CD4-positive, alpha-beta T cell treated with Interleukin-17A for 1 hour (primary cell): ENCODE measurements at regions not wholly inside any gene's neighbourhood (a gene's known extent, or its start where the extent isn't known, plus 50 kb on each side); places are given as distances from the start of the nearest gene placed in this dataset.
A peak's percentile ranks its signal among the peaks of the same experiment; 100 is the strongest.

Source experiments
- DNase-seq: peaks from one replicate; pipeline ENCODE4 v3.0.0-alpha.2; 2020

DNA sequence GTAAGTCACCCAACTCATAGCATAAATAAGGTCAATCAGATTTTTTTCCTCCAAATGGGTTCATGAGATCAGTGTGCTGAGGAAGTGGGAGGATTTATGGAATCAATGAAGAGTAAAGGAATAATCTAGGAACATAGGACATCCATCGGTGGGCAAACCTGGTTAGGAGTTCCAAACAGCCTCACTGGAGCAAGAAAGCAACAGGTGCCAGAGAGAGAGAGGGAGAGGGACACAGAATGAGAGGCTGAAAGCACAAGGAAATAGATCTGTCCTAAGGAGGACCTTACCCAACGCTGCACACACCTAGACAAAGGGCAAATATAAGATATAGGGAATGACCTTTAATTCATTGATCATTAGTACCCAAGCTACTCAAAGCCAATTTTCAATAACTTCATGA is 119.5 kb upstream of the ANKRD1 start:
- no peak for DNase-seq

GRCh38 chr10:91042069-91042468 is 121.2 kb upstream of the ANKRD1 start:
- no peak for DNase-seq

DNA sequence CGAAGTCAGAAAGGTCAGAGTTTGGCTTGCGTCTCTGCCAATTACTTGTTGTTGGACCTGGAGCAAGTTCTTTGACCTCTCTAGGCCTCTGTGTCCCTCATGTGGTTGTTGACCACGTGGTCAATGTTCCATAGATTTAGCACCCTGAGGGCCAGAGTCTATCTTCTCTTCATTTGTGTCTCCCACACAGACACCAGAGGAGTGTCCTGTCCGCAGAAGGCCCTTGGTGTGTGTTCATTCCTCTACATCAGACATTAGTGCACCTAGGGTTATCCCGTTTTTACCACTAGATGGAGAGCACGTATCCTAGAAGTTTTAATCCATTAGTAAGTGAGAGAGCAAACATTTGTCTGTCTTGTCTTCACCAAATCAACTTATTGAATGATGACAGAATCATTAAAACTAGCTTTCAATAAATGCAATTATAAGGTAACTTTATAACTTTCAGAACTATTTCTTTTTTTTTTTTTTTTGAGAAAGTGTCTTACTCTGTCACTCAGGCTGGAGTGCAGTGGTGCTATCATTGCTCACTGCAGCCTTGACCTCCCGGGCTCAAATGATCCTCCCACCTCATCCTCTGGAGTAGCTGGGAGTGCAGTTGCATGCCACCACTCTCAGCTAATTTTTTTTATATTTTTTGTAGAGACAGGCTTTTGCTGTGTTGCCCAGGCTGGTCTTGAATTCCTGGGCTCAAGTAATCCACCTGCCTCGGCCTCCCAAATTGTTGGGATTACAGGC is 122.5 kb upstream of the ANKRD1 start:
- DNase-seq, result peak; percentile 5

GRCh38 chr10:91046869-91047268 is 126.0 kb upstream of the ANKRD1 start:
- DNase-seq, result no peak

- no peak for DNase-seq
These were observed 127.5 kb upstream of the ANKRD1 start for GRCh38 chr10:91048380-91048779.

- no peak for DNase-seq
These were observed 128.6 kb upstream of the ANKRD1 start for GRCh38 chr10:91049296-91049987.

DNA sequence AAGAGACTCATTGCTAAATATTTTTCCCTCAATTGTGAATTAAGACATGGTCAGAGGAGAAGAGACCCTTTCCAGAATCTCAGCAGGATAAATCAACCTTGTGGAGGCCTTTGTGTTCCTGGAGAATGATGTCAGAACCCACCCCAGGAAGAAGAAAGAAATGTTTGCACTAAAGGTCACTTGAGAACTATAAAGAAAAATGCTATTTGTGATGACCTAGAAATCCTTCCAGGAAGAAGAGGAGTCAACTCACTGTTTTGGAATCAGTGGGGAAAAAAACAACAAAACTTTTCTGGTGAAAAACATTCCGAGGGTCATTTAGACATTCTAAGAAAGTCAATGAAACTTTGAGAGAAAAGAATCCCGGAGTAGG is 129.1 kb upstream of the ANKRD1 start:
- DNase-seq, result no peak

- DNase-seq, result no peak
These were observed 129.6 kb upstream of the ANKRD1 start for GRCh38 chr10:91050371-91051034.

DNA sequence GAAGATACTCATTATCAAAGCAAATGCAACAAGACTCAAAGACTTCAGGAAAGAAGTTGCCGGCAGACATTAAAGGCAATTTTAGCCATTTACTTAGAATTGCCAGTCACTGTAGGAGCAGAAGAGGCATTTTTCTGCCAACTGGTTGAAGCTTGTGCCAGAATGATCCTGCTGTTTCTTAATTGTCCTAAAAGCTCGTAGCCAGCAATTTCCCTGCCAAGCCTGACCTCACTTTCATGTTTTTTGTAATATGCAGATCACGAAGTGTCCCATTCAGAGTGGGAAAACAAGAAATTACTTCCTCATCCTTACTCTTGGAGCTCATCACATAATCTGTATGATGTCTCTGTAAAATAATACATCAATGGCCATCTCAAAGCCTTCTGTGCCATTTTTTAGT is 130.9 kb upstream of the ANKRD1 start:
- no peak for DNase-seq

GRCh38 chr10:91054325-91054724 is 133.4 kb upstream of the ANKRD1 start:
- no peak for DNase-seq

GRCh38 chr10:91061187-91061586 is 140.3 kb upstream of the ANKRD1 start:
- no peak for DNase-seq

DNA sequence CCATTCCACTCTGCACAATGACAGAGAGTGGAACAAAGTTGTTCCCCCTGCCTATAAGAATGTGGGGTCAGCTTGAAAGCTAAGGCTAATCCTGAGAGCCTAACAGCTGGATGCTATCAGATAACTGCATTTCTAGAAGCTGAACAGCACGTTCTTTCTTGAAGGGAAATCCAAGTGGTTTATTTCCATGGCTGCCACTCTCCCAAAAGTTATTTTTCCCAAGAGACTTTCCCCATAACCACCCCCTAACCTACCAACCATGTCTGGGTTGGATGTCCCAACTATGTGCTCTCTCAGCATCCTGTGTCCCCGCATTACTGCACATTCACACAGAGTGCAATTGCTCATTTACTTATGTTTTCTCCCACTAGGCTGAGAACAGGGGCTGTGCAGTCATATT is 140.7 kb upstream of the ANKRD1 start:
- no peak for DNase-seq

GRCh38 chr10:91062091-91062490 is 141.2 kb upstream of the ANKRD1 start:
- DNase-seq, result no peak

- no peak for DNase-seq
These were observed 148.7 kb upstream of the PCGF5 start for GRCh38 chr10:91071786-91072185.

DNA sequence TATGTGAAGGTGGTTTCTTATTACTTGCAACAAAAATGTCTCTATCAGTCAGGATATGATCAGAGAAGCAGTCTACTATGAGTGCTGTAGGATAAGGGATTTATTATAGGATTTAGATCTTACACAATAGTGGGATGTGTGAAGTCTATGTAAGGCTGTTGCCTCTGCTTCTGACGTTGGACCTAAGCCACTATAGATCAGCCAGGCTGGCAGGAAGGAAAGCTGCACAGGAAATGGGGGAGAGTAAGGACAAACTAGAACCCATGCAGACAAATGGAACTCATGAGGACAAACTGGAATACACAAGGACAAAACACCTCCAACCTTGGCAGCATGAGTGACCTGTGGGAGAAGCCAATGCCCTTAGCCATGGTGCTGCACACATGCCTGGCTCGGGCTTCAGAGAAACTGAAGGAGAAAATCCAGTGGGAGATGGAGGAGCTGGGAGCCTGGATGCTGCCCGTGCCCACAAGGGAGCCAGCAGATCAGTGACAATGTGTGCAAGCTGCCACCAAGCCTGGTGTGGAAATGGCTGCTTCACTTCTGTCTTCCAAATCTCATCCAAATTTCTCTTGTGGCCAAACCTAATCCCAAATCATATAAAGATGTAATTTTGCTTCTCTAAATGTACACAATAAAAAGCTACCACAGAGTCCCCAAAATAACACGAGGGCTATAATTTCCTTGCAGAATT is 147.0 kb upstream of the PCGF5 start:
- DNase-seq, result no peak

DNA sequence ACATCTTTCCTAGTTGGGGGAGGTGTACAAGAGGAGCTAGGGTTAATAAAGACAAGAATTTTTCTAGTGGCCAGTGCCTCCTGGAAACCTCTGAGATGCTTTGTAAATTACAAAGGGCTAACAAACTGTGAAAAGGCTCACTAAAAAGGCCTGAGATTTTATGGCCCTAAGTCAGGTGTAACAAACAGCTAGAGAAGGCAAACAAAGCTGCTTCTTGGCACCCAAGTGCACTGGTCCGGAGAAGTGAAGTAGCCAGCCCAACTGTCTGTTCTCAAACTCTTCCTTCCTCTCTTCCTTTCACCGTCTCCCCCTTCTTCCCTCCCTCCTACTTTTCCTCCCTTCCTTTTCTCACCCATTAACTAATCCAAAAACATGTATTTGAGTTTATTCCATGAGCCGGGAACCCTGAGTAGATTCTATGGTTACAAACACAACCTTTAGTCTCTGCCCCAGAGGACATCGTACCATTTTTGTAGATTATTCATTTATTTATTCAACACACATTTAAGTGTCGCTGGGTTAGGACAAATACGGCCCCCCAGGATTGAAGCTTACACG is 143.4 kb upstream of the PCGF5 start:
- DNase-seq, result no peak

DNA sequence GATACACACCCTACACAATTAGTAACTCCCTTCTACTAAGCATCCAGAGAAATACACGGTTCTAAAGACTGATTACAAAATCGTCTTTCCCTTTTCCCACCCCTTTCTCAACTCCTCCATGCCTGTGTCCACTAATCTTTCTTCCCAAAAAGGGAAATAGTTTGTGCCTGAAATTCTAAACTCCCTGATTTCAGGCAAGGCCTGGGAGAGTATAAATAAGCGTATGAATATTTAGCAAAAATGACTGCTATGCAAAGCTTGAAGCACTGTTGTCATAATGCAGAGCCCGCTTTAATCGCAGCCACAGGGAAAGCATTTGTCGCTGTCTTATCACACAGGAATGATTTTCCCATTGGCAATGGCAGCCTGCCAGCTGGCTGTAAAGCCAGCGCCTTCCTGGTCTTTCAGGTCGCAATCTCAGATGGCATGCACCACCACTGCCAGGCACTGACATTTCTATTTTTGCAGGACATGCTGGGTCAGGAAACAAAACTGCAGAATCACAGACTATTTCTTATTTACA is 142.9 kb upstream of the PCGF5 start:
- DNase-seq, result no peak

GRCh38 chr10:91080776-91081175 is 139.7 kb upstream of the PCGF5 start:
- no peak for DNase-seq

GRCh38 chr10:91082447-91082846 is 138.0 kb upstream of the PCGF5 start:
- DNase-seq, result no peak

DNA sequence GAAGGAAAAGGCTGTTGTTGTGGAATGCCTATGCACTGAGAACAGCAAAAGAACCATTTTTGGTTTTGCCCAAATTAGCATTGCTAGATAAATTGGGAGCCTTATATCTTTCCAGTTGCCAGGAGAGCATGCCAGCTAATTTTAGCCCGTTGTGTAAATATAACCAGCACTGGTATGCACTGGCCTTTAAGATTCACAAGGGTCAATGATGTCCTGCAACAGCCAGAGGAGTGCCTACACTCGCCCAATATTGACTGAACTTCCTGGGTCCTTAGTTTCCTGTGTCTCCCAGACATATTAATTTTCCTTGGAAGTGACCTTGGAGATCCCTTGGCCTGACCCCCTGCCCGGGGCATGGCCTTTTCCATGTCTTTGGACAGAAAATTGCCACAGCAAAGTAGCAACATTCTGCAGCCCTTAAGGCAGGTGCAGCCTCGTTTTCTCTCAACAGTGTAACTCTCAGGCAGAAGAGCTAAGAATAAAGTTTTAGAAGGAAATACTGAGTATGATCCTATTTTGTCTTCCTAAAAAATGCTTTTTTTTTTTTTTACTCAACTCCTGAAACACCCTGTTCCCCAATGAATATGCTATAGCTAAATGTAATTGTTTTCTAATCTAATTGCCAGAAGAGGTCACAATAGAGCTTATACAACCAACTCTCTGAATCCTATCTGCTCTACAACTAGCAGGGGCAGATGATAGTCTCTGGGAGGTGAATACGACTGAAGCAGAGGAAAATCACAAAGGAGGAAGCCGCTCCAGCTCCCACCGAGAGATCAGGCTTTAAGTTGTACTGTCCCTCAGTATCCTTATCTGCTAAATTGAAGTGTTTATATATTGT is 131.9 kb upstream of the PCGF5 start:
- peak; percentile 44 for DNase-seq

- no peak for DNase-seq
These were observed 129.5 kb upstream of the PCGF5 start for GRCh38 chr10:91090761-91091529.
